Stomach (tissue), 4 donors: ENCODE measurements at regions not wholly inside any gene's neighbourhood (a gene's known extent, or its start where the extent isn't known, plus 50 kb on each side); places are given as distances from the start of the nearest gene placed in this dataset.

ENCODE experiments used
- CTCF ChIP-seq, 7 experiments: fragments of 450-650 bp in 4 of 7; fragments of 200-600 bp in 3 of 7; sonication (generic) in 3 of 7; IDR thresholded peaks; one replicate each; pipeline ENCODE4 v1.5.1; 2016 to 2019; ENCODE audit warnings: antibody characterized with exemption in 7 of 7, control low read depth in 2 of 7, mild to moderate bottlenecking in 1 of 7
- POLR2A ChIP-seq, 4 donors: fragments of 450-650 bp; IDR thresholded peaks; one replicate each; pipeline ENCODE4 v1.6.1; 2016; ENCODE audit warnings: antibody characterized with exemption in 4 of 4, control low read depth in 2 of 4, mild to moderate bottlenecking in 1 of 4, moderate library complexity in 1 of 4

GRCh38 chr19:32168606-32169005 is 176.8 kb upstream of the ZNF507 start:
- no peak for TF ChIP-seq CTCF (IDR thresholded peaks at IDR 0.05)
- no peak for TF ChIP-seq POLR2A (IDR thresholded peaks at IDR 0.05)
